ENCODE measurements at regions not wholly inside any gene's neighbourhood (a gene's known extent, or its start where the extent isn't known, plus 50 kb on each side); places are given as distances from the start of the nearest gene placed in this dataset.

- TF ChIP-seq ZNF292 (CRISPR knock-in tag; IDR thresholded peaks at IDR 0.05; ENCODE audit: borderline replicate concordance, low read depth) (peak; percentile 32; the same call in 1 of the 2 replicates), TOE1 (CRISPR knock-in tag; IDR thresholded peaks at IDR 0.05) (no peak), NCOR1 (IDR thresholded peaks at IDR 0.05; ENCODE audit: borderline replicate concordance, low read length) (peak; percentile 51; the same call in 1 of the 2 replicates), PAF1 (CRISPR knock-in tag; IDR thresholded peaks at IDR 0.05) (no peak), RXRB (CRISPR knock-in tag; IDR thresholded peaks at IDR 0.05; ENCODE audit: borderline replicate concordance) (no peak), ZNF660 (CRISPR knock-in tag; IDR thresholded peaks at IDR 0.05; ENCODE audit: borderline replicate concordance, low read depth) (no peak), KAT2B (IDR thresholded peaks at IDR 0.05; ENCODE audit: borderline replicate concordance, low read depth, low read length) (no peak), SRSF4 (IDR thresholded peaks at IDR 0.05; ENCODE audit: low read depth, low read length, poor library complexity, severe bottlenecking) (no peak), ZNF816 (CRISPR knock-in tag; IDR thresholded peaks at IDR 0.05; ENCODE audit: borderline replicate concordance) (no peak), ZFP37 (CRISPR knock-in tag; IDR thresholded peaks at IDR 0.05; ENCODE audit: borderline replicate concordance) (no peak), EEA1 (CRISPR knock-in tag; IDR thresholded peaks at IDR 0.05; ENCODE audit: borderline replicate concordance) (no peak), ZKSCAN8 (CRISPR knock-in tag; IDR thresholded peaks at IDR 0.05; ENCODE audit: borderline replicate concordance) (0 out of 2 replicates have a peak, but pooled peaks have one; percentile 11), ZMYM2 (CRISPR knock-in tag; IDR thresholded peaks at IDR 0.05) (no peak), USF2 (IDR thresholded peaks at IDR 0.05; ENCODE audit: low read depth, low read length) (no peak), USF2 (CRISPR knock-in tag; IDR thresholded peaks at IDR 0.05; ENCODE audit: borderline replicate concordance) (peak; percentile 29; the same call in 1 of the 2 replicates), SALL1 (CRISPR knock-in tag; IDR thresholded peaks at IDR 0.05) (peak; percentile 58), MED1 (CRISPR knock-in tag; IDR thresholded peaks at IDR 0.05) (0 out of 2 replicates have a peak, but pooled peaks have one; percentile 23), GMEB2 (CRISPR knock-in tag; IDR thresholded peaks at IDR 0.05; ENCODE audit: low read depth) (no peak)
- TF ChIP-seq, protein P1, sequence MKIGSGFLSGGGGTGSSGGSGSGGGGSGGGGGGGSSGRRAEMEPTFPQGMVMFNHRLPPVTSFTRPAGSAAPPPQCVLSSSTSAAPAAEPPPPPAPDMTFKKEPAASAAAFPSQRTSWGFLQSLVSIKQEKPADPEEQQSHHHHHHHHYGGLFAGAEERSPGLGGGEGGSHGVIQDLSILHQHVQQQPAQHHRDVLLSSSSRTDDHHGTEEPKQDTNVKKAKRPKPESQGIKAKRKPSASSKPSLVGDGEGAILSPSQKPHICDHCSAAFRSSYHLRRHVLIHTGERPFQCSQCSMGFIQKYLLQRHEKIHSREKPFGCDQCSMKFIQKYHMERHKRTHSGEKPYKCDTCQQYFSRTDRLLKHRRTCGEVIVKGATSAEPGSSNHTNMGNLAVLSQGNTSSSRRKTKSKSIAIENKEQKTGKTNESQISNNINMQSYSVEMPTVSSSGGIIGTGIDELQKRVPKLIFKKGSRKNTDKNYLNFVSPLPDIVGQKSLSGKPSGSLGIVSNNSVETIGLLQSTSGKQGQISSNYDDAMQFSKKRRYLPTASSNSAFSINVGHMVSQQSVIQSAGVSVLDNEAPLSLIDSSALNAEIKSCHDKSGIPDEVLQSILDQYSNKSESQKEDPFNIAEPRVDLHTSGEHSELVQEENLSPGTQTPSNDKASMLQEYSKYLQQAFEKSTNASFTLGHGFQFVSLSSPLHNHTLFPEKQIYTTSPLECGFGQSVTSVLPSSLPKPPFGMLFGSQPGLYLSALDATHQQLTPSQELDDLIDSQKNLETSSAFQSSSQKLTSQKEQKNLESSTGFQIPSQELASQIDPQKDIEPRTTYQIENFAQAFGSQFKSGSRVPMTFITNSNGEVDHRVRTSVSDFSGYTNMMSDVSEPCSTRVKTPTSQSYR (CRISPR knock-in tag; IDR thresholded peaks at IDR 0.05; ENCODE audit: borderline replicate concordance), result peak; percentile 80
- TF ChIP-seq, protein P2, sequence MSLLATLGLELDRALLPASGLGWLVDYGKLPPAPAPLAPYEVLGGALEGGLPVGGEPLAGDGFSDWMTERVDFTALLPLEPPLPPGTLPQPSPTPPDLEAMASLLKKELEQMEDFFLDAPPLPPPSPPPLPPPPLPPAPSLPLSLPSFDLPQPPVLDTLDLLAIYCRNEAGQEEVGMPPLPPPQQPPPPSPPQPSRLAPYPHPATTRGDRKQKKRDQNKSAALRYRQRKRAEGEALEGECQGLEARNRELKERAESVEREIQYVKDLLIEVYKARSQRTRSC (CRISPR knock-in tag; IDR thresholded peaks at IDR 0.05; ENCODE audit: low read depth), result no peak
- TF ChIP-seq, protein P3, sequence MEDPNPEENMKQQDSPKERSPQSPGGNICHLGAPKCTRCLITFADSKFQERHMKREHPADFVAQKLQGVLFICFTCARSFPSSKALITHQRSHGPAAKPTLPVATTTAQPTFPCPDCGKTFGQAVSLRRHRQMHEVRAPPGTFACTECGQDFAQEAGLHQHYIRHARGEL (CRISPR knock-in tag; IDR thresholded peaks at IDR 0.05), result no peak
Measured at GRCh38 chr16:85195900-85196772, 83.9 kb upstream of the CIBAR2 start (continued).
